ENCODE measurements at regions not wholly inside any gene's neighbourhood (a gene's known extent, or its start where the extent isn't known, plus 50 kb on each side); places are given as distances from the start of the nearest gene placed in this dataset.

- DNase-seq = no peak
- Histone ChIP-seq H3K36me3 (replicated peaks in 1 of 2; ENCODE audit: insufficient read depth in 1 of 2, low read depth in 2 of 2) (no peaks in the 10 kb centered on the region), H3K27ac (no peak overlapping the region), H3K4me3 (no peak overlapping the region), H3K27me3 (no peaks in the 10 kb centered on the region), H3K4me1 (no peaks in the 10 kb centered on the region), H3K9me3 (no peaks in the 10 kb centered on the region)
- TF ChIP-seq, protein P1, sequence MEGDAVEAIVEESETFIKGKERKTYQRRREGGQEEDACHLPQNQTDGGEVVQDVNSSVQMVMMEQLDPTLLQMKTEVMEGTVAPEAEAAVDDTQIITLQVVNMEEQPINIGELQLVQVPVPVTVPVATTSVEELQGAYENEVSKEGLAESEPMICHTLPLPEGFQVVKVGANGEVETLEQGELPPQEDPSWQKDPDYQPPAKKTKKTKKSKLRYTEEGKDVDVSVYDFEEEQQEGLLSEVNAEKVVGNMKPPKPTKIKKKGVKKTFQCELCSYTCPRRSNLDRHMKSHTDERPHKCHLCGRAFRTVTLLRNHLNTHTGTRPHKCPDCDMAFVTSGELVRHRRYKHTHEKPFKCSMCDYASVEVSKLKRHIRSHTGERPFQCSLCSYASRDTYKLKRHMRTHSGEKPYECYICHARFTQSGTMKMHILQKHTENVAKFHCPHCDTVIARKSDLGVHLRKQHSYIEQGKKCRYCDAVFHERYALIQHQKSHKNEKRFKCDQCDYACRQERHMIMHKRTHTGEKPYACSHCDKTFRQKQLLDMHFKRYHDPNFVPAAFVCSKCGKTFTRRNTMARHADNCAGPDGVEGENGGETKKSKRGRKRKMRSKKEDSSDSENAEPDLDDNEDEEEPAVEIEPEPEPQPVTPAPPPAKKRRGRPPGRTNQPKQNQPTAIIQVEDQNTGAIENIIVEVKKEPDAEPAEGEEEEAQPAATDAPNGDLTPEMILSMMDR (IDR thresholded peaks at IDR 0.05) = no peak
- no peak for TF ChIP-seq POLR2A (IDR thresholded peaks at IDR 0.05)
- intact Hi-C loops (cut with DNase I) = no loop called here
- no peak for ATAC-seq
- 63 to 83% methylated on average over 7 of the region's 7 CpGs for WGBS, 2 donors
Measured at GRCh38 chr13:80217614-80218456, 123.1 kb downstream of the SPRY2 start.

GRCh38 chr13:80215368-80215767, 125.6 kb downstream of the SPRY2 start:
- no peak overlapping the region for H3K27ac ChIP-seq
- DNase-seq (no peak), ATAC-seq (no peak)
- H3K4me3 ChIP-seq = no peak overlapping the region
- no peaks in the 10 kb centered on the region for H3K9me3 ChIP-seq
- H3K27me3 ChIP-seq = no peaks in the 10 kb centered on the region
- TF ChIP-seq, protein P1 (IDR thresholded peaks at IDR 0.05) = no peak
- no peak for TF ChIP-seq POLR2A (IDR thresholded peaks at IDR 0.05)
- H3K36me3 ChIP-seq (replicated peaks in 1 of 2; ENCODE audit: insufficient read depth in 1 of 2, low read depth in 2 of 2) = no peaks in the 10 kb centered on the region
- WGBS, 2 donors = 44 to 47% methylated on average over 3 of the region's 3 CpGs
- no peaks in the 10 kb centered on the region for H3K4me1 ChIP-seq
- intact Hi-C loops (cut with DNase I) = no loop called here

- intact Hi-C loops (cut with DNase I) = no loop called here
- Histone ChIP-seq H3K36me3 (replicated peaks in 1 of 2; ENCODE audit: insufficient read depth in 1 of 2, low read depth in 2 of 2) (no peaks in the 10 kb centered on the region), H3K27me3 (no peaks in the 10 kb centered on the region), H3K4me3 (no peak overlapping the region), H3K27ac (no peak overlapping the region), H3K9me3 (no peaks in the 10 kb centered on the region), H3K4me1 (no peaks in the 10 kb centered on the region)
- no peak for TF ChIP-seq POLR2A (IDR thresholded peaks at IDR 0.05)
- TF ChIP-seq, protein P1 (IDR thresholded peaks at IDR 0.05) = no peak
- ATAC-seq (no peak), DNase-seq (no peak)
- WGBS, 2 donors = 66 to 81% methylated on average over 2 of the region's 2 CpGs
Measured at GRCh38 chr13:80214521-80214991, 126.4 kb downstream of the SPRY2 start.

GRCh38 chr13:80214050-80214449, 126.9 kb downstream of the SPRY2 start:
- 46 to 52% methylated on average over 2 of the region's 2 CpGs for WGBS, 2 donors
- no peak for TF ChIP-seq POLR2A (IDR thresholded peaks at IDR 0.05)
- TF ChIP-seq, protein P1 (IDR thresholded peaks at IDR 0.05) = no peak
- Histone ChIP-seq H3K36me3 (replicated peaks in 1 of 2; ENCODE audit: insufficient read depth in 1 of 2, low read depth in 2 of 2) (no peaks in the 10 kb centered on the region), H3K27me3 (no peaks in the 10 kb centered on the region), H3K27ac (no peak overlapping the region), H3K9me3 (no peaks in the 10 kb centered on the region), H3K4me3 (no peak overlapping the region), H3K4me1 (no peaks in the 10 kb centered on the region)
- intact Hi-C loops (cut with DNase I) = no loop called here
- ATAC-seq = no peak
- no peak for DNase-seq

- intact Hi-C loops (cut with DNase I) = no loop called here
- Histone ChIP-seq H3K27ac (no peak overlapping the region), H3K4me1 (no peaks in the 10 kb centered on the region), H3K9me3 (no peaks in the 10 kb centered on the region), H3K4me3 (no peak overlapping the region), H3K27me3 (no peaks in the 10 kb centered on the region), H3K36me3 (replicated peaks in 1 of 2; ENCODE audit: insufficient read depth in 1 of 2, low read depth in 2 of 2) (no peaks in the 10 kb centered on the region)
- 89 to 90% methylated on average over 2 of the region's 2 CpGs for WGBS, 2 donors
- ATAC-seq (no peak), DNase-seq (no peak)
- TF ChIP-seq POLR2A (IDR thresholded peaks at IDR 0.05) = no peak
- TF ChIP-seq, protein P1 (IDR thresholded peaks at IDR 0.05) = no peak
Measured at GRCh38 chr13:80213201-80213600, 127.7 kb downstream of the SPRY2 start.
